ENCODE measurements at regions not wholly inside any gene's neighbourhood (a gene's known extent, or its start where the extent isn't known, plus 50 kb on each side); places are given as distances from the start of the nearest gene placed in this dataset.

DNA sequence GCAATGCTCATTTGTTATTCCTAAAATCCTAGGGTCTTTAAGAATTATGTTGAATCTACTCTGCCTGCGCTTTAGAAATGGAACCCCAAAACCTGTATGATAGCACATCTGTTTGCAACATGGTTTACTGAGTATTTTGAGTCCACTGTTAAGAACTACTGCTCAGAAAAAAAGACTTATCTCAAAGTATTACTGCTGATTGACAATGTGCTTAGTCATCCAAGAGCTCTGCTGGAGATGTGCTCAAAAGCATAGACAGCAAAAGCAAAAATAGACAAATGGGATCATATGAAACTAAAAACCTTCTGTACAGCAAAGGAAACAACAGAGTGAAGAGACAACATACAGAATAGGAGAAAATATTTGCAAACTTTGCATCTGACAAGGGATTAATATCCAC lies 107.0 kb downstream of the CTH start:
- no peak overlapping the region; a peak in 2 of 7 replicates for H3K27ac Mint-ChIP-seq
- H3K4me3 Mint-ChIP-seq = no peak overlapping the region

More for the DNA sequence above, 107.0 kb downstream of the CTH start:
- no peaks in the 10 kb centered on the region for H3K79me1 ChIP-seq (ENCODE audit: insufficient read depth, low read depth, low read length, poor library complexity, severe bottlenecking)
- no peaks in the 10 kb centered on the region for H3K23me2 ChIP-seq (ENCODE audit: insufficient read length, low read depth, low read length, poor library complexity, severe bottlenecking)
- H3K79me2 ChIP-seq (ENCODE audit: insufficient read depth, low read length) = no peaks in the 10 kb centered on the region
- no peaks in the 10 kb centered on the region for H3K27me3 Mint-ChIP-seq (ENCODE audit: low read depth)
- no peak overlapping the region for H3K9ac ChIP-seq (ENCODE audit: extremely low read depth, insufficient read length, low read length)
- no peak overlapping the region for H4K91ac ChIP-seq (ENCODE audit: insufficient read length, low read depth, low read length)
- no peaks in the 10 kb centered on the region for H3K4me1 ChIP-seq (ENCODE audit: insufficient read depth, low read length)
- TF ChIP-seq CTCF (conservative IDR thresholded peaks at IDR 0.05) = no peak
- no peak overlapping the region for H2BK20ac ChIP-seq (ENCODE audit: low read depth, low read length, poor library complexity, severe bottlenecking)
- H4K20me1 ChIP-seq (ENCODE audit: control insufficient read depth, insufficient read depth, insufficient read length) = no peaks in the 10 kb centered on the region
- no peak overlapping the region for H2BK120ac ChIP-seq (ENCODE audit: low read depth, low read length, poor library complexity, severe bottlenecking)
- 0 out of 4 replicates have a peak, but pooled peaks cover 0 to 2% of the 10 kb centered on the region in 2 experiments for H3K4me1 Mint-ChIP-seq
- no peak overlapping the region for H3K27ac ChIP-seq (ENCODE audit: insufficient read length, low read depth, low read length)
- no peak overlapping the region for H2AFZ ChIP-seq (ENCODE audit: low read length)
- H3K9me3 Mint-ChIP-seq = no peaks in the 10 kb centered on the region
- H4K5ac ChIP-seq (ENCODE audit: insufficient read length, low read depth, low read length) = no peak overlapping the region
- H3K4ac ChIP-seq (ENCODE audit: low read depth, low read length) = no peak overlapping the region
- no peaks in the 10 kb centered on the region for H3K36me3 Mint-ChIP-seq (ENCODE audit: insufficient read depth in 1 of 3, low read depth in 3 of 3)
- H3K23ac ChIP-seq (ENCODE audit: insufficient read length, low read depth, low read length) = no peak overlapping the region
- H3K14ac ChIP-seq (ENCODE audit: insufficient read depth, low read length) = no peak overlapping the region
- WGBS (ENCODE audit: extremely low coverage, insufficient read length, low lambda C conversion rate) = no CpG with 5 or more reads among the region's 1 CpG
- H3K27me3 ChIP-seq (ENCODE audit: insufficient read depth, low read length) = no peaks in the 10 kb centered on the region
- H4K8ac ChIP-seq (replicated peaks; ENCODE audit: insufficient read length, low read depth, low read length) = no peak overlapping the region
- no peaks in the 10 kb centered on the region for H3K9me3 ChIP-seq (ENCODE audit: control insufficient read depth, low read depth, low read length)
- H3K56ac ChIP-seq (ENCODE audit: insufficient read length, low read depth, low read length) = no peak overlapping the region
- H3K4me2 ChIP-seq (ENCODE audit: insufficient read depth, insufficient read length, low read length) = no peak overlapping the region
- H2BK12ac ChIP-seq (ENCODE audit: insufficient read length, low read depth, low read length) = no peak overlapping the region
- H2AK5ac ChIP-seq (ENCODE audit: insufficient read length, low read length) = no peak overlapping the region
- no peak for DNase-seq
- no peak overlapping the region for H3K18ac ChIP-seq (ENCODE audit: insufficient read length, low read depth, low read length)
- no peak overlapping the region for H2BK15ac ChIP-seq (ENCODE audit: low read depth, low read length)
- no peak overlapping the region for H2BK5ac ChIP-seq (ENCODE audit: insufficient read length, low read length)
- no peak overlapping the region for H3T11ph ChIP-seq (ENCODE audit: low read length)

All from H9 (cell line).